HG03469 (cell line): ENCODE measurements at regions not wholly inside any gene's neighbourhood (a gene's known extent, or its start where the extent isn't known, plus 50 kb on each side); places are given as distances from the start of the nearest gene placed in this dataset.
"Not testable (repeated sequence)": the region's sequence is repeated elsewhere in the genome, so short reads cannot be mapped to it uniquely, and the experiment has no call there.

Experiments used
- ATAC-seq: cut with Tn5 transposase; IDR thresholded peaks from one replicate; pipeline ENCODE4 v1.9.1; 2021; ENCODE audit warnings: mild to moderate bottlenecking, moderate library complexity, moderate number of reproducible peaks; ENCODE audit not compliant: unreplicated experiment

DNA sequence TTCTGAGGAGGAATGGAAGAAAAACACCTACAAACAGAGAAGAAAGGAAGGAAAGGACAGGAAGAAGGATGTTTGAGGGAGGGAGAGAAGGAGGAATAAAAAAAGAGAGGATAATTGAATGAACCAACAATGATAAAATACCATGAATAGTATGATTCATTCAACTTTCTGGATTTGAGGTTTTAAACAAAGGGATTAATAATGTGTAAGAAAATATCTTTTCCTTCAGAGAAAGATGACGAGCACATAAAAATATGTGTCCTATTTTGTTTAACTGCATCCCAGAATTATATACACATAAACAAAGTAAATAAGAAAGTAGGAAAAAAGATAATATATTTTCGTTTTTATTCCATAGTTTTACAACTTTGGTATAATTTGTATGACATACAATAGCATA is 1380.4 kb downstream of the STIM2 start:
- no peak for ATAC-seq

DNA sequence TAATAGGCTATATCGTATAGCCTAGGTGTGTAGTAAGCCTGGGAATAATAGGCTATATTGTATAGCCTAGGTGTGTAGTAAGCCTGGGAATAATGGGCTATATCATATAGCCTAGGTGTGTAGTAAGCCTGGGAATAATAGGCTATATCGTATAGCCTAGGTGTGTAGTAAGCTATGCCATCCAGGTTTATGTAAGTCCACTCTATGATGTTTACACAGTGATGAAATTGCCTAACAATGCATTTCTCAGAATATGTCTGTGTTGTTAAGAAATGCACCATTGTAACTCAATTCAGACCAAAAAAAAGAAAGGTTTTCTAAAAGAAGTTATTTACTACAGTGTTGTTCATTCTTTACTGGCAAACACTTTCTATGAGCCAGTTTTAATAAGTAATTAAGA is 1387.2 kb downstream of the STIM2 start:
- ATAC-seq, result no peak

DNA sequence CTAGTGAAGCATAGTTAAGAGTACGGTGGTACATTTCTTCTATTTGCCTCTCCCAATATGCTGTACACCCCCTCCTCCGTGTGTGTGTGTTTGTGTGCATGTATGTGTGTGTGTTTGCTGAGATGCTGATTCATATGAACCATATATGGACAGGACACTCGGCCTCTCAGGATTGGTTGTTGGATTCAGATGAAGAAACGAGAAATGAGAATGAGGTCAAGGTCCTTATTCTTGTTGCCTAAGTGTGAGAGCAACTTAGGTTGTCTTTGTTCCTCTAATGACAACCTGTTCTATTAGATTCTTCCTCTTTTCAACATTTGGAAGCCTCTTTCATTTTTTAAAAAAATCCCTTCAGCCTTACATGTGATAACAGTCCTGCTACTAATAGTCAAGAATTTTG is 1387.6 kb downstream of the STIM2 start:
- ATAC-seq, result no peak

DNA sequence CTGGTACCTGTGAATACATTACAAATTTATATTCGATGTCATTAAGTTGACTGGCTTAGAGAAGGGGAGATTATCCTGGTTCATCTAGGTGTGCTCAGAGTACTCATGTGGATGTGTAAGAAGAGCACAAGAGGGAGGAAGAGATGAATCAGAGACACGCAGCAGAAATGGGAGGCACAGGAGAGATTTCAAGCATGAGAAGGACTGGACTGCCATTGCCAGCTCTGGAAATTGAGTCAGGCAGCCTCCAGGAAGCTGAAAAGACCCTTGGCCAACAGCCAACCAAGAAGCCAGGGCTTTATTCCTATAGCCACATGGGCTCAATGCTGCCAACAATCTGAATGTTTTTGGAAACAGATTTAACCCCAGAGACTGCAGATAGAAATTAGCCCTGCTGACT is 1390.0 kb downstream of the STIM2 start:
- ATAC-seq, result no peak

DNA sequence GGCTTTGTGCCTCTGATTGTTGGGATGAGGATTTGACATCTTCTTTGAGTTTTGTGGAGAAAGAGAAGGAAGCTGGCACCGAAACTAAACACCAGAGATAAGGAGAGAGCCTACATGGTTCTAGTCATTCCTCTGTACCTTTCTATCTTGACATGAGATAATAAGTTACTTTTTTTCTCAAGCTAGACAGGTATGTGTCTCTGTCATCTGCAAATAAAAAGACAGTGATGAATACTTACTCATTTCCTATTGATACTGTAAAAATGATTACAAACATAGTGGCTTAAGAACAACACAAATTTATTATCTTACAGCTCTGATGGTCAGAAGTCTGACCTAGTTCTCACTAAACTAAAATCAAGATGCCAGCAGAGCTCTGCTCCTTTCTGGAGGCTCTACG is 1391.2 kb downstream of the STIM2 start:
- ATAC-seq, result no peak

DNA sequence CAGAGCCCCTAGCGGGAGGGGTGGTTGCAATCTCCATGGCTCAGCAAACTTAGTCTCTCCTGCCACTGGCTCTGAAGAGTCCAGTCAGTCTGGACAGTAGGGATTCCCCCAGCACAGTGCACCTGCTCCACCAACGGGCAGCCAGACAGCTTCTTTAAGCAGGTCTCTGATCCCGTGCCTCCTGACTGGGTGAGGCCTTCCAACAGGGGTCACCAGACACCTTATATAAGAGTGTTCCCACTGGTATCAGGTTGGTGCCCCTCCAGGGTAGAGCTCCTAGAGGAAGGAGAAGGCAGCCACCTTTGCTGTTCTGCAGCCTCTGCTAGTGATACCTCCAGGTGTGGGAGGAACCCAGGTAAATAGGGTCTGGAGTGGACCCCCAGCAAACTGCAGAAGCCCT is 1393.4 kb downstream of the STIM2 start:
- no peak for ATAC-seq

DNA sequence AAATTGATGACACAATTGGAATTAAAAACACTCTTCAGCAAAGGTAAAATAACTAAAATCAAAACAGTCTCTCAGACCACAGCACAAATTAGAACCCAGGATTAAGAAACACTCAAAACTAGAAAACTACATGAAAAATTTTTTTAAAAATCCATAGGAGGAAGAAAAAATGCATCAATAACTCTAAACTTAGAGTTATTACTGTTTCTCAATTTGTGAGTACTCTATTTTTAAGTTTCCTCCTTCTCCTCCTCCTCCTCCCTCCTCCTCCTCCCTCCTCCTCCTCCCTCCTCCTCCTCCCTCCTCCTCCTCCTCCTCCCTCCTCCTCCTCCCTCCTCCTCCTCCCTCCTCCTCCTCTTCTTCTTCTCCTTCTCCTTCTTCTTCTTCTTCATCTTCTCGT is 1395.7 kb downstream of the STIM2 start:
- no peak for ATAC-seq

DNA sequence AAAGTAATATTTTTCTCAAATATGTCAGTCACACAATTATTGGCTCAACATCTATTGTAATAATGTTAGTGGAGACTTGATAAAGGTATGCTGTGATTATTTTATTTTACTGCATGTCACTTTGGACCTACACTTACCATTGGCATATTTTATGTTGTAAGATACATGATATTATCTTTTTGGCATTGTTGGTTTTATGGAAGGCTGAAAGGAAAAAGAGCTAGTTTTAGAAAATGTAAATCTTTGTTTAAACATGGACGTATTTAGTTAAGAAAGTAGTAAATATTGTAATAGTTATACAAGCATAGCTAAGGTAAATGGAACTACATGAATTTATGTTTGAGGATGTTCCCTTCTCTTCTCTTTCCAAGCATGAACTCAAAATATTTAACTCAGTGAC is 1399.3 kb downstream of the STIM2 start:
- no peak for ATAC-seq

DNA sequence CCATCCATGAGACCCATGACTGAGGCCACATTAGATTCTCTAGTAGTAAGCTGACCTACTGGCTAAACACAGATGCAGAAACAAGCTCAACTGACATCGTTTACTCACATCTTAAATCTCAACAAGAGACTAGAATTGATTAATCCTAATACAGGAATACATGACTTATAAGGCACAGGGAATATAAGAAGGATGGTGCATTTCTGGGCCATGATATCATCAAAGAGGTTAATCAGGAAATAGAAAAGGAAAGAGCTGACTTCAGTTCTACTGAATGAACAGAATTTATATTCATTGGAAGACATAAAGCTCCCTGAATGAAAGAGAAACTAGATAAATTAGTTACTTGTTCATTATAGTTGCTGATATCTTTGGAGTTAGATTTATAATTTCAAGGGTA is 1406.5 kb downstream of the STIM2 start:
- ATAC-seq, result no peak

DNA sequence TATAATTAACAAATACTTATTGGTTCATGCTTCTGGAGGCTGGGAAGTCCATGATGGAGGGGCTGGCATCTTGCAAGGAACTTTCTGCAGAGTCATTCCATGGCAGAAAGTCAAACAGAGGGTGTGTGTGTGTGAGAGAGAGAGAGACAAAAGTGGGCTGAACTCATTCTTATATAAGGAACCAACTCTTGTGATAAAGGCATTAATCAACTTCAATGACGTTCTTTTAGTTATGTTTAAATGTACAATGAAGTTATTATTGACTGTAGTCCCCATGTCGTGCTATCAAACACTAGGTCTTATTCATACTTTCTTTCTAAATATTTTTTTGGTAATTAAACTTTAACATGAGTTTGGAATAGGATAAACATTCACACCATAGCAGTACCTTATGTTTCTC is 1408.8 kb downstream of the STIM2 start:
- no peak for ATAC-seq

DNA sequence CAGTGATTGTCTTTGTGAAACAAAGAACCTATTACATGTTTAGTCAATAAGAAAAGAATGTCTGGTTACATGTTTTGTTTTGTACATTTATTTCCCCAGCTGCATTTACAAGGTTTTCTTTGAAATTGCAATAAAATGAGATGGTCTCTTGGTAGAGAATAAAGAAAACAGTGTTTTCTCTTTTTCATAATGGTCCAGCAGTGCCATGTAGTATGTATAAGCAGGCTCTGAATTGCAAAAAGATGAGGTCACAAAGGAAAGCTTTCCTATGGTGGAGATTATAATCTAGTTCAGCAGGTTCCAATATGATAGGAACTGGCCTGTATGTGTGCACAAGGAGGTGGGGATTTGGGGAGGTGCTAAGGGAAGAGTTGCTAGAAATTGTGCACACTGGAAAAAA is 1417.3 kb downstream of the STIM2 start:
- ATAC-seq, result no peak

DNA sequence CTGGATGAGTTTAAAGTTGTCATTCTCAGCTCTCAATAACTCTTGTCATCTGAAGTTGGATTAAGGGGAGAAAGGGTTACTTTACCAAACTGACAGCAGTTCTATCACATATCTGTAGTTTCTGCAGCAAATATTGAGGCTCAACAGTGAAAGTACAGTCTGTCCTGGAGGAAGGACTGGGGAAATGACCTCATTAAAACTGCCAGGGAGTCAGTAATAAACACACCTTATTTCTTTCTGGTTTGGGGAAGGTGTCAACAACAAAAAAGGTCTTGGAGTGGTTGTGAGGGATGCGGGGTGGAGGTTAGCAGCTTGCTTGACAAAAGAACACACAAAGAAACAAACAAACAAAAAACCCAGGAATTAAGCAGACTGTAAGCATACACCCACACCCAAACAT is 1418.0 kb downstream of the STIM2 start:
- ATAC-seq, result no peak

DNA sequence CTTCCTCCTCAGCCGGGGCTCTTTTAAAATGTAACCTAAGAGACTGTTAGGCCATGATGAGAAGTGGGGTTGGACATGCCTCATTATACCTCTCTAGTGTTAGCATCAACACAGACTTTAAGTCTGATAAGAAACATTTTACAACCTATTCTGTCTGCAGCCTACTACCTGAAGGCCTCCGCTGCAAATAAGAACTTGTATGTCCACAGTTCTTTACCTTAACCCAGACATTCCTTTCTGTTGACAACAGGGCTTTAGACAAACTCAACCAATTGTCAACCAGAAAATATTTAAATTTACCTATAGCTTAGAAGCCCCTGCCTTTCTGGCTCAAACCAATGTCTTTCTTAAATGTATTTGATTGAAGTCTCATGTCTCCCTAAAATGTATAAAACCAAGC is 1418.6 kb downstream of the STIM2 start:
- no peak for ATAC-seq

DNA sequence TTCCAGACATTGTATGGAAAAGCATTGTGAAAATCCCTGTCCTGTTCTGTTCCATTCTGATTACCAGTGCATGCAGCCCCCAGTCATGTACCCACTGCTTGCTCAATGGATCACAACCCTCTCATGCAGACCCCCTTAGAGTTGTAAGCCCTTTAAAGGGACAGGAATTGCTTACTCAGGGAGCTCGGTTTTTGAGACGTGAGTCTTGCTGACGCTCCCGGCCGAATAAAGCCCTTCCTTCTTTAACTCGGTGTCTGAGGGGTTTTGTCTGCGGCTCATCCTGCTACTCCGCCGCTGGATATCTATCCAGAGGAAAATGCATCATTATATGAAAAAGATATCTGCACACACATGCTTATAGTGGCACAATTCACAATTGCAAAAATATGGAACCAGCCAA is 1425.6 kb downstream of the STIM2 start:
- ATAC-seq, result not testable (repeated sequence)

DNA sequence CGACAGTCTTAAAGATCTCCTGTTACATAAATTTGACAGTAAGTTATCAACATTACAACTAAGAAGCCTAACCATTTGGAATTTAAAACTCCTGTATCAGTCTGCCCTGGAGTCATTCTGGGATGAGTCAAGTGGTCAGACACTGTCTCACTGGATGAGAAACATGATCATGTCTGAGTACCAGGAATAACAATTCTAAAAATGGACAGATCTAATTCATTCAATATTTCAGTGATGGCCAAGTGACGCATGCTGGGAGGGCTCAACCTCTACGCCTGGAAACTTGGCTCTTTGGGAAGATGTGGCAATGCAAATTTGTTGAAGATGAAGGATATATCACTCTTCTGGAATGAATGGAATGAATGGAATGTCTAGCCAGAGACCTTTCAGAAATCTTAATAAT is 1427.2 kb downstream of the STIM2 start:
- no peak for ATAC-seq

DNA sequence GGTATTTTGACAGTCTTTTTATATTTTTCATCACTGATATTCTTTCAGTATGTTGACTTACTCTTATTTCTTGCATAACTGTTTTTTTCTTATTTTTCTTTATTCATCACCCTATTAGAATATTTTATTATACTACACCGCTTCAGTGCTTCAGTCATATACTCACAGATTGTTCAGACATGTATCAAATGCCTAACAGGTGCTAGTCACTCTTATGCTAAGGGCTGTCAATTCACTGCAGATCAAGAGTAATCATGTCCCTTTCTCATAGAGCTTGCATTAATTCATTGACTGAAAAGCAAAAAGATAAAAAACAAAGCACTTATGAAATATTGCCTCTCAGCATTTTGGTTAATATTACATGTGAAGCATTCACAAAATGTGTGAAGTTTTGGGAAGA is 1435.6 kb downstream of the STIM2 start:
- no peak for ATAC-seq

DNA sequence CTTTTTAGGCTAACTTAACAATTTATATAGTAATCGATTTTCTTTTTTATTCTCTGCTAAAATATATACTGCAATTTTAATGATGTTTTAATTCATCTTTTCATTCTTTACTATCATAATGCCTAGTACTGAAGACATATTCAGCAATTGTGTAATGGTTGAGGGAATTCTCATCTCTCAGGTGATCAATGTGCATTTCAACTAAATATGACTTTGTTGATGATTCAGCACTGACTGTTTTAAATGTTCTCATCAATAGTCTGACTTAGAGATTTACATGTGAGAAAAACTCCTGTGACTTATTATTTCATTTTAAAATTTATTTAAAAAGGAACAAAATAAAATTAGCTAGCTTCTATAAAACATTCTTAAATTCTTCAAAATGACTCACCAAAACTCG is 1450.3 kb downstream of the STIM2 start:
- no peak for ATAC-seq

DNA sequence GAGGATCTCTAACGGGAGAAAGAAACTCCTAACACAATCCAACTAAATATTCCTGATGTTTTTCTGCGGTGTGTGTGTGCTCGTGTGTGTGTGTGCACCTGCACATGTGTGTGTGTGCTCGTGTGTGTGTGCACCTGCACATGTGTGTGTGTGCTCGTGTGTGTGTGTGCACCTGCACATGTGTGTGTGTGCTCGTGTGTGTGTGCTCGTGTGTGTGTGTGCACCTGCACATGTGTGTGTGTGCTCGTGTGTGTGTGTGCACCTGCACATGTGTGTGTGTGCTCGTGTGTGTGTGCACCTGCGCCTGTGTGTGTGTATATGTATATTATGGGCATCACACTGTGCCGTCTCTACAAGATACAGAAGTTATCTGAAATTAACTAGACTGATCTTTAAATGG is 1451.9 kb downstream of the STIM2 start:
- not testable (repeated sequence) for ATAC-seq

DNA sequence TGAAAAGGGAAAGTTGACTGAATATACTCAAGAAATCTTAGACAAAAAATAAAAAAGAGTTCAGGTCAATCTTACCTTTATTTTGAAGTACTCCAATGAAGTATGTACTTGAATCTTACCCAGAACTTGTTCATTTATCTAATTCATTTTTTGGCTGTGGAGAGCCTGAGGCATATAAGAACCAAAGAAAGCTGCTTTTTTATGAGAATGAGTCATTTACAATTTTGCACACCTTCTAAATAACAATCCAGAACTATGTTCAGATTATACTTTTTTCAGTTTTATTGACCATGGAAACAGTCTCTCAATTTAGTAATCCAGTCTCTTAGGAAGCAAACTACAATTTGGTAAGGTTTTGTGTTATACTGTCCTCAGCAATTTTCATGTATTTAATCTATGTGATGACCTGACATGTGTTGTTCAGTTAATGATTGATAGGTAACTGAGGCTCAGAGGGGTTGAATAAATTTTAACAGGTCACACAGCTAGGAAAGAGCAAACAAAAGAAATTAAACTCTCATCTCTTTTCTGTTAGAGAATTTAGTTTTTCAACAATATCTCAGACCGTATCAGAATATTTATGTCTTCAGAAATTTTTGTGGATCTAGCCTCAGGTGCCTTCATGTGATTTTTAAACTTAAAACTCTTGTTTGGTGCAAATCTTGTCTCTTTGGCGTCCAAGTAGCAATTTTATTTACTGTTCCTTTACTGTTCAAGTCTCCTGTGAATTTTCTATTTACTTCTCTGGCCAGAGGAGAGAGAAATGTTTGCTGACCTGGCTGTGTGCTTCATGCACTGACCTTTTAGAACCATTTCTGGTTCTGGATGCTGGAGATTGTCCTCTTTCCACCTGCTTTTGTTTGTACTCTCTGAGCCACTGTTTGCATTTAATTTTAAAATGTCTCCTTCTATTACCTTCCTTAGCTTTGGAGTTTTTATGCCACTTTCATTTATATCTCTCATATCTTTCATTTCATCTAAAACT is 1453.4 kb downstream of the STIM2 start:
- no peak for ATAC-seq

DNA sequence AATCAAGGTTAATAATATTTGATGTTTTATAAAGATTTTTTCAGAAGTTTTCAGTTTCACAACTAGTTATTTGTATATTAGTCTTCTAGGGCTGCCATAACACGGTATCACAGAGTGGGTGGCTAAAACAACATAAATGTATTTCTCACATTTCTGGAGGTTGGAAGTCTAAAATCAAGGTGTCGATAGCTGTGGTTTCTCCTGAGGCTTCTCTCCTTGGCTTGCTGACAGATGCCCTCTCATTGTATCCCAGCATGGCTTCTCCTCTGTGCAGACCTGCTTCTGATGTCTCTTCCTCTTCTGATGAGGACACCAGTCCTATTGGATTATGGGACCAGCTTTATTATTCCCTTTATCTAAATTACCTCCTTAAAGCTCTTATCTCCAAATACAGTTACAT is 1456.6 kb downstream of the STIM2 start:
- no peak for ATAC-seq

DNA sequence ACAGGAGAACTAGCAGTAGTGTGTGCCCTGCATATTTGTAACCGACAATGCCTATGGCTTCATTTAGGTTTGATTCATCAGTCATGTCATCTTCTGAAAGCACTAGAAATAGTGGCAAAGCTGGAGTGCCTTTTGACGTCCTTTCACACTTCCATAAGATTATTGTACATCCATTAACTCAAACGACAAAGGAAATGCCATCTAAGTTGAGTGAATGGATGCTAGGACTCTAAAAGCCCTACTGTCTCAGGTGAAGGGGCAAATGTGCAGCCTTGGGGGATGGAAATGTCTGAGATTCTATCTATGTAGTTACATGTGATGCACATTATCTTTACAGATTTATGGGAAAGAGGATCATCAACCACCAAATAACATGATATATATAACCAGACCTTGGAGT is 1473.6 kb downstream of the STIM2 start:
- no peak for ATAC-seq

DNA sequence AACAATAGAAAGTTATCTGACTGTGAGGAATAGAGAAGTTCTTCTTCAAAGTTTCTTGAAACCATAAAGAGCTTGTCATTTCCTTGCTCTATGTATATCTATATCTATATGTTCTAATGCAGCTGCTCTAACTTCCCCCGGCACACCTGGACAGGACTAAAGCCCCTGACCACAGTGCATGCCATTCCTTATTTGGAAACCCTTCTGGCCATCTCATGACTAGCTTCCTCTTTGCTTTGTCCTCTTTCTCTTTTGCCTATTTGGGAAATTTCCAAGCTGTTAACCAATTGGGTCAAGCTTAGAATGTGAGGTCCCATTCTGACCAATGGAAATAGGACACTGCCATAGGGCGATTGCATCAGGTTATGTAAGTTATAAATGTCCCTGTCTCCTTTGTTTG is 1481.1 kb downstream of the STIM2 start:
- ATAC-seq, result no peak

DNA sequence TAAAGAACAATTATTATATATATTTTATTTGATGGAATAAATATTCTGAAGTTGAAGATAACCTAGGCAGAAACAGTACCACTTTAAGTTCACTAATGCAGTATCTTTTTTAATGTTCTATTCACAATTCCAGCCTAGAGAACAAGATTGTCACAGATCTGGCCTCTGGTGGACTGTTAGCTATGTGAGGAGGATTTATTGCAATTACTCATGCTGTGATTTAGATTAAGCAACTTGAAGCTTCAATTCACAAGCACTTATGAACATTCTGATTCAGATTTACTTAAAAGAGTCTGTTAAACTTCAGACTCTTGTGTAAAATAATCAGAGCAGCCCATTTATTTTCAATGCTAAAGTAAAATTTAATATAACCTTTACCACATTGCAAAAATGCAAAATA is 1489.8 kb downstream of the STIM2 start:
- no peak for ATAC-seq
